Sciatic nerve (tissue), 2 donors: ENCODE measurements at regions not wholly inside any gene's neighbourhood (a gene's known extent, or its start where the extent isn't known, plus 50 kb on each side); places are given as distances from the start of the nearest gene placed in this dataset.
A peak's percentile ranks its signal among the peaks of the same experiment; 100 is the strongest.

Experiments
- ATAC-seq: fragments of 200-7000 bp; cut with Tn5 transposase; one replicate; pipeline ENCODE4 v1.9.1; 2020; ENCODE audit warnings: mild to moderate bottlenecking, moderate library complexity
- DNase-seq: peaks from one replicate; pipeline ENCODE4 v3.0.0-alpha.2; 2020; ENCODE audit warnings: low spot score
- intact Hi-C: fragments of 100-400 bp; cut with DNase I; formaldehyde crosslinking; loops from one replicate; pipeline ENCODE4 v1.14.2; 2022
- donor health status: DM: no; HTN: no; CAD: no.
- donor health status: DM: no; HTN: no; CAD: no.

DNA sequence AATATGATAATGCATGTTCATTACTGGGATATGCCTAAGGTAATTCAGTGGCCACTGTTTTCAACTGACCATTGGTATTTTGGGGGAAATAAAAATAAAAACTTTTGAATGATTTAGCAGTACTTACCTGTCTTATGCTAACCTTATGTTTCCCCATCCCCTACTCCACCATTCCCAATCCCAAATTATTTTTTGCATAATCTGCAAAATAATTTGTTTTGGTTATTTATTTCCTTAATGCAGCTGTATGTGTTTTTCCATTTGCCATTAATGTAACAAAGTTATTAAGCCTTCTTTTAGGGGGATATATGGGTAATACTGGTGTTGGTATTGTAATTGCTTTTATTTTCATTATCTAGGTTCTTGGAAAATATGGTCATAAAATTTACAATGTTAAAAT lies 213.9 kb upstream of the GULP1 start:
- intact Hi-C loops: no loop called here
- ATAC-seq (no peak), DNase-seq (no peak)

DNA sequence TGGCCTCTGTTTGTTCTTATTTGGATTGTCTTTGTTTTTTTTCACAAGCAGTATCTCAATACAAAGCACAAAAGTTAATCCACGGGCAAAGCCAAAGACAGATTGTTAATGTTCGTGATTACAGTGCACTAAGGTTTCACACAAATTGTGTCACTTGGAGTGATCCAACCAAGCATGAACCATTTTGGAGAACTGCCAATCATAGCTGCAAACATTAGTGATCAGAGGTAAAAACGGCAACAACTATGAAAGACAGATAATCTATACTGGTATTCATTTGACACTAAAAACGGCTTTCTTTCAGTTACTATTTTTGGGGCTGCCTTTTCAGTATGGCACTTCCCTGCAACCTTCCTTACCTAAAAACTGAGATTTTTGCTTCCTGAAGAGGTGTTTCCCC lies 213.1 kb upstream of the GULP1 start:
- no peak for DNase-seq
- intact Hi-C loops: no loop called here
- ATAC-seq: no peak

- ATAC-seq (no peak), DNase-seq (no peak)
- intact Hi-C loops: no loop called here
Measured at GRCh38 chr2:188079196-188079595, 212.5 kb upstream of the GULP1 start.

GRCh38 chr2:188085421-188085820 lies 206.3 kb upstream of the GULP1 start:
- ATAC-seq (no peak), DNase-seq (no peak)
- intact Hi-C loops: no loop called here

DNA sequence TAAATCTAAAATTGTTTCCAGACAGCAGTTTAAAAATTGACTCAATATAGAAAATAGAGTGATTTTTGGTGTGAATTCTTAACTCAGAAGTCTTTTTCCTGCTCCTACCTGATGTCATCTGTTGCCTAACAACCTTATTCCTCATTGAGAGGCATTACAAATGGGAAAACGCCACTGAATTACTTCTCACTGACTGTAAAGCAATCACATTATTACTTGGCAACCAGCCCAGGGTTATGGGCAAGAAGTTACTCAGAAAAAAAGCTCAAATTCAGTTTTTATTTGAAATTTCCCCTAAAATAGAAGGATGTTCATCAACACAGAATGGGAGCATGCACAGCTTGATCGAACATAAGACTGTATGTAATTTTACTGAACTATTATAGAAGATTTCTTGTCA lies 201.8 kb upstream of the GULP1 start:
- intact Hi-C loops: no loop called here
- DNase-seq (no peak), ATAC-seq (no peak)

DNA sequence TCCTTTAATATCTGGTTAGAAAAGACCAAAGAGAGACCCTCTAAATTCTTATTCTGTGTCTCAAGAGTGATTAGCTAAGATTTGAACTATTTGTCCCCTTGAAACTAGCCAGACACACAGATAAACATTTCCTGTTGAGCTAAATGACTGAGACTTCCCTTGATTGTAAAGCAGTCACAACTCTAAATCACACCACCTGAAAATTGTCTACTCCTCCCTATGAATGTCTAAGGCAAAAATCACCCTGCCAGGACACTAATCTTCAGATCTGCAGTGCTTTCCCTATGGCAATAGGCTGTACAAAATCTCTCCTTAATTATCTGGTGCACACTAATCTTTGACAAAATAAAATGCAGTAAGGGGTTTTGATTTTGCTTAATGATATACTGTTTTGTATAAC lies 200.5 kb upstream of the GULP1 start:
- no peak for DNase-seq
- ATAC-seq: no peak
- intact Hi-C loops: no loop called here

DNA sequence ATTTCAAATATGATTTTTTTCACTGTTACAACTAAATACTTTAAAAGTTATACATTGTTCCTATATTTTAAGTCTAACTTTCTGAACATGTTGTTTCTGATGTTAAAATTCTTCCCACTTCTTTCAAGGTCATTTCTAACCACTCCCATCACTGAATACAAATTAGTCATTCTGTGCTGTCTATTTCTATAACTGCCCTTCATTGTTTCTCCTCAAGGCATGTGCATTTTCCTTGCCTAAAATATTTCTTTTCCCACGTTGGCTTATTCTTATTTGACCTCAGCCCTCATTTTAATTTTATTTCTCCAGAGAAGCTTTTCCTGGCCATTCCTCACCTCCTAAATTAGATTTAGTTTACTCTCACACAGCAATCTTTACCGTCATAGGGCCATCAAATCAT lies 198.9 kb upstream of the GULP1 start:
- DNase-seq (no peak), ATAC-seq (no peak)
- intact Hi-C loops: no loop called here

GRCh38 chr2:188096910-188097309 lies 194.8 kb upstream of the GULP1 start:
- intact Hi-C loops: no loop called here
- ATAC-seq (no peak), DNase-seq (no peak)

DNA sequence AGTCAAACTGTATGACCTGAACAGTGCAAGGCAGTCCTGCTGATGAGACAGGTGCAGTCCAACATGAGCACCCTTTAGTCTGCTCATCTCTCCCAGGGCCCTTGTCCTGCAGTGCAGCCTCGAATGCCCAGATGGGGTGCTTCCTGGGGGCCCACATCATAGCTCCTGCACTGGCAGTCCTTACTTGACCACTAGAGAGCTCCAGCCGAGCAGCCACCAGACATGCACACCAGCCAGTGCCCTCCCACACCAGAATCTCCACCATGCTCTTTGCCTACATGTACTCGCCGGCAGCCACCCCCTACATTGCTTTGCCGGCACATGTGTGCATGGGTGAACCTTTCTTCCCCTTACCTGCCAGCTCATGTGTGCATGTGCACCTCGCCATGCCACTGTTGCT lies 188.8 kb upstream of the GULP1 start:
- intact Hi-C loops: no loop called here
- DNase-seq (no peak), ATAC-seq (no peak)

DNA sequence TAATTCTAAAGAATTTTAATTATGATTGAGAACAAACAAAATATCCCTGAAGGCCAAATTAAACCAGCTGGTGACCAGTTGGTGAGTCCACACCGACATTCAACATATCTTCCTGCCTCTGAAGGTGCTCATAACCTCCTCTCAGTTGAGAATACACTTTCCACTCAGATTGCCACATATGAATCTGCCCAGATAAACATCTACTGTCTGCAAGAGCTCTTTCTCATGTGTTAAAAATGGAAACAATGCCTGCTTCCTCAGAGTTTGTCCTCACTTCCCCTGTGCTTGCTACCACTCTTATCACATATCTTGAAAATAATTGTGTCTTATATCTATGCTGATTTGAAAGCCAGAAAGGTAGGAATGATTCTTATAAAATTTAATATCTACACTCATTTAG lies 177.7 kb upstream of the GULP1 start:
- ATAC-seq: peak; percentile 41
- DNase-seq: no peak
- intact Hi-C loops: no loop called here

GRCh38 chr2:188117706-188118105 lies 174.0 kb upstream of the GULP1 start:
- intact Hi-C loops: no loop called here
- DNase-seq: no peak
- no peak for ATAC-seq

GRCh38 chr2:188118431-188118830 lies 173.2 kb upstream of the GULP1 start:
- no peak for ATAC-seq

DNA sequence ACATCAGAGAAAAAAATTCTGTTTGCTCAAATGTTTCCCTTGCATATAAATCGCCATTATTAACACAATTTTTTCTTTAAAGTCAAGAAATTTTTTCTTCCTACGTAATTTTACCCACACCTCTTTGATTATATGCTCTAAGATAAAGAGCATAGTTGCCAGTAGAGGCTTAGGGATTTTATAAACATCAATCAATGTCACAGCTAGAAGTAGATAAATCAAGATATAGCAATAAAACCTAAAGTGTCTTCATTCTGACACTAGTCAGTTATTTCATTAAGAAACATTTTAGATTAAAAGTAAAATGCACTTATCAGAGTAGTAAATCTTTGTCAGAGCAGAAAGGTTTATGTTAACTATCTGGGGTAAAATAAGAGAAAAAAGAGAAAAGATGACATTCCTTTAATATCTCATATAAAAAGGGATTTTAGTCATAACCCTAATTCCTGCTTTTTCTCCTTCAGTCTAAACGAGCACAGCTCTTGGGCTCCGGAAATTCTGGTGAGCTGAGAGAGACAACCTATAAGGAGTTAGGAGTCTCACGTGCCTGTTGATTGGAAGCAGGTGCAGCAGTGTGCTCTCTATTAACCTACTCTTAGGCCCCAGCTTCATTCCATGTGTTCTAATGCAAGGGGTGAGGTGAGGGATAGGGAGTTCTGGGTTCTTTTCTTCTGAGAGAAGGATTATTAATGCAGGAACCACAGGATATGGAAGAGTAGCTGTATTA lies 172.4 kb upstream of the GULP1 start:
- ATAC-seq (no peak), DNase-seq (no peak)
- intact Hi-C loops: no loop called here

More at GRCh38 chr2:188118431-188118830, 173.2 kb upstream of the GULP1 start:
- DNase-seq: no peak
- intact Hi-C loops: no loop called here

GRCh38 chr2:188122985-188123384 lies 168.7 kb upstream of the GULP1 start:
- no peak for DNase-seq
- no peak for ATAC-seq
- intact Hi-C loops: no loop called here

GRCh38 chr2:188129677-188130076 lies 162.0 kb upstream of the GULP1 start:
- DNase-seq (no peak), ATAC-seq (no peak)
- intact Hi-C loops: no loop called here

- DNase-seq: no peak
- intact Hi-C loops: no loop called here
- ATAC-seq: no peak
Measured at GRCh38 chr2:188130317-188130716, 161.4 kb upstream of the GULP1 start.

- ATAC-seq (no peak), DNase-seq (no peak)
- intact Hi-C loops: no loop called here
Measured at GRCh38 chr2:188131281-188131680, 160.4 kb upstream of the GULP1 start.

DNA sequence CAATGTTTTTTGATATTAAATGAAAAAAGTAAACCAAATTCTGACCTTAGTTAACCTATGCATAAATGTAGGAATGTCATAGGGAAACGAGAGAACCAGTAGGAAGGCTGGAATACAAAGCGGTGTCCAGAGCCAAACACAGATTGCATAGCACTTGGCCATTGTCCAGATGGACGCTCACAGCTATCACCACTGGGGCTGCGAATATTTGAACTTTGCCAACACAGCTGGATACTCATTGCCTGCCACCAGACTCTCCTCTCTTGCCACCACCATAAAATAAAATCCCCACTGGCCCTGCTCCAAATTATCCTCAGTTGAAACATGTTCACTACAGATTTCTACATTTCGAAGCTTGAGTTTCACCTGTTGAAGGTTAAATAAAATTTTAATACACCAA lies 159.3 kb upstream of the GULP1 start:
- intact Hi-C loops: no loop called here
- DNase-seq (no peak), ATAC-seq (peak; percentile 77)

DNA sequence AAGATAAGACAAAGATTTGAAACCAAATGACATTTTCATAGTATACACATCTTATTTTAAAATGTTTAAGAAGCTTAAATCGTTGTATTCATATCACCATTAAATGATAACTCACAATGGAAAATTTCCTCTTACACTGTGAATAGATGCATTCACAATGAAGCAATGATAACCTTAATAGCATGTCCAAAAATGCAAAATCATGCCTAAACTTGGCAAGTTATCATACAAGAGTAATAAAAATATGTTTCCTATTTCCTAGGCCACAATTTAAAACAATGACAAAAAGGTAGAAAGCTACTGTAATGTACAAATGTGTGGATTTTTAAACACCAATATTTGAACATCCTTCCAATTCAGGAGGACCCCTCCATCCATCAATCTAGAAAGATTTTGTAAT lies 157.4 kb upstream of the GULP1 start:
- ATAC-seq (no peak), DNase-seq (no peak)
- intact Hi-C loops: no loop called here

- intact Hi-C loops: no loop called here
- ATAC-seq: no peak
- no peak for DNase-seq
Measured at GRCh38 chr2:188138313-188138712, 153.4 kb upstream of the GULP1 start.

DNA sequence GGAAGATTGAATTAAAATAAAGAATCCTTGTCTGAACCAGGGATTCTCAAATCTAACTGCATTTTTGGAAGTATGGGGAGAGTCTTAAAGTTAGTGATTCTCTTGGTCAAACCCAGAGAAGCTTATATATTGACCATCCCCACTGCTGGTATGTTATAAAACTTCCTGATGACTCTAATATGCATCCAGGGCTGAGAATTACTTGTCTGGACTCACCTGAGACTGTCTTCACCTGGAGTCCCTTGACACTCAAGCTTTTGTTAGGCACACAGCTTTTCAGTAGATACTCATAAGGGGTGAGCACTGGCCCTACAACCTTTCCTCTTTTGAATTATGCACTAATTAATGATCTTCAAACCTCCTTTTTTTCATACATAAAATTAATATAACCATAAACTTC lies 149.6 kb upstream of the GULP1 start:
- intact Hi-C loops: no loop called here

More for the DNA sequence above, 149.6 kb upstream of the GULP1 start:
- no peak for DNase-seq
- ATAC-seq: no peak
